Inflammatory macrophage treated with lipopolysaccharide for 4 hours (primary cell): ENCODE measurements at regions not wholly inside any gene's neighbourhood (a gene's known extent, or its start where the extent isn't known, plus 50 kb on each side); places are given as distances from the start of the nearest gene placed in this dataset.

Experiments
- DNase-seq: peaks from one replicate; pipeline ENCODE4 v3.0.0-alpha.2; 2020

DNA sequence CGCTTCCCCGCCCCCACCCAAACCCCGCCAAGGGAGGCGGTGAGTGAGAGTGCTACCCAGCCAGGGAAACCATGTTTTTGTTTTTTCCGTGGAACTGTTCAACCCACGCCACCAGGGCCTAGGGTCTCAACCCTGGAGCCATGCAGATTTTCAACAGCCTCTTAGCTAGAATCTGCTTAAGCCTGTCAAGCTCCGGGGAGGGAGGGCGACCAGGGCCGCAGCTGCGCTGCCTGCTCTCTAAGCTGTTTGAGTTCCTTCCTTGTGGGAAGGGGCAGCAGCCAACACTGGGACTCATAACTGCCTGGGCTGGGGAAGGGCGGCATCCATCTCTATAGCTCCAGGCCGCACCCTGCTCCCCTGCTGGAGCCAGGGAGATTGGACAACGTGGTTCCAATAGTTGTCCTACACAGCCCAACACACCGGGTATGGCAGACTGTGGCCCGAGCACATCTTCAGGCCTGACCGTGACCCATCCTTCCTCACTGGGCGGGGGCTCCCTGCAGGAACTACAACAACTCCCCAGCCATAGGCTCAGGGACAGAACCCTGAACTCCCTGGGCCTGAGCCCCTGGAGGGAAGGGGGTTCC lies 1065.7 kb upstream of the MANEA start:
- no peak for DNase-seq

DNA sequence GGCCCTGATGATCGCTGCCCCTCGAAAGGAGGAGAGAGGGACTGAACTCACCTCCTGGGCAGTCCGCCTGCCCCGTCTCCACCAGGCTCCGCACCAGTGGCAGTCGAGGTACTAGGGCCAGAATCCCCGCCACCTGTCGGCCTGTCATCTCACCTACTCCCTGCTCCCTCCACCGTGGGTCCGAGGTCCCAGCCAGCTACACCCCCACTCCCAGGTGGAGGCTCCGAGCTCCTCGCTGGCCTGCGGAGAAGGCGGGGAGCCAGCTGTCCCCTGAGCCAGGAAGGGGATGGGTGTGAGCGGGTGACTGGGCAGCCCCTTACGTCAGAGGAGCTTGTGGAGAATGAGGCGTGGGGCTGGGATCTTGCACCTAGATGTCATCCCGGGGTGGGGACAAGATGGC lies 1066.5 kb upstream of the MANEA start:
- no peak for DNase-seq

DNA sequence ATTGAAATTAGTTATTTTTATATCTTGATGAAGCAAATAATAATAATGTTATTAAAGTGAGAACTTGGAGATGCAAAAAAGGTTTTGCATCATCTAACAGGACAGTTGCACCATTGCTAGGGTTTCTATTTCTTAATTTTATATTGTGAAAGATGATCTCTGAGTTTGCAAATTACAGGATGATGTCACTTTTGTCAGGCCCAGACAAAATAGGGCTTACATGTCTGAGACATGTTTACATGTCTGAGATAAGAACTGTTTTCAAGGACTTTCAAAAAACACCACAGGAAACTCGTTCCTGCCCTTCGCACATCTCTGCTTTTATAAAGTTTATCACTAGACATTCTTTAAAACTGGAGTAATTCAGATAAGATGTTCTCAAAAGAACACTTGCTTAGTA lies 1075.8 kb upstream of the MANEA start:
- peak; percentile 0 for DNase-seq

DNA sequence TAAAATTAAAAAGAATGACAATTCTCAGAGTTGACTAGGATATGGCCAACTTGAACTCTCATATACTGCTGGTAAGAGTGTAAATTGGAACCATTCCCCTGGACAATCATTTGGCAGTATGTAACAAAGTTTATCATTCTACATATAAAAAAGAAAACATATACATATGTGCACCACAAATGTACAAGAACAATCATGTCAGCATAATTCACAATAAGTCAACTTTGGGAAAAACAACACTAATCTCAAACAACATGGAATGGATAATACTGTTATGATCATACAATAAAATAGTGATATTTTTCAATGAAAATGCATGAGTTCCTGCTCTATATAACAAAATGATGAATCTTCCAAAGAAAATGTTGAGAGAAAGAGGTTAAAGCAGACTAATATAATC lies 1078.7 kb upstream of the EPHA7 start:
- DNase-seq = no peak

DNA sequence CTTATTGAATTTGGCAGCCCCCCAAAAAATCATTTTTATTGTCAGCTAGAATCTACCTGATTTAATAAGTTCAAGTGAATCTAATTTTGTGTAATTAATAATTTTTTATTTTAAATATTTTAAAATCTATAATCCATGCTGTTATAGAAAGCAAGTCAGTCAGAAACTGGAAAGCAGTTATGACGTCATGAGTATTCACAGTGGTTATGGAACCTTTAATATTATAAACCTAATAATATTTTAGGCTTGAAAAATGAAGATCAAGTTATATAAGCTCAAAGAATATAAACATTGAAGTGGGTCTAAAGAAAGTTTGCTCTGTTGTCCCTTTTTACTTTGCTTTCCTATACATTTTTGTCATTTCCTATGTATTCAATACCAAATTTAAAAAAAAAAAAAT lies 1075.1 kb upstream of the EPHA7 start:
- DNase-seq = no peak

DNA sequence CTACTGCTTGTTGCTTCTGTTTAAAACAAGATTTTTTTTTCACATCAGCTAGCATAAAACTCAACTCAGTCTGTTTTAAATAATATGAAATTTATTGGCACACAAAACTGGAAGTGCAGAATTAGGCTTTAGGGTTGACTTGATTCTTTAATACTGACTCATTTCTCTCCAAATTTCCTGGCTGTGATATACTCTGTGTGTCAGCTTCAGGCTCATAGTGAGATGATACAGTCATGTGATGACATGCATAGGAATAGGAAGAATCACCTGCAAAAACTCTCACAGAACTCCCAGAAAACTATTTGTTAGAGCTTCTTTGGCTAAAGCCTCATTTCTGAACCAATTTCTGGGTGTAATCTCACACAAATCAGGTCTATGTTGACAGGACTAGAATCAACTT lies 1068.0 kb upstream of the EPHA7 start:
- DNase-seq = no peak

DNA sequence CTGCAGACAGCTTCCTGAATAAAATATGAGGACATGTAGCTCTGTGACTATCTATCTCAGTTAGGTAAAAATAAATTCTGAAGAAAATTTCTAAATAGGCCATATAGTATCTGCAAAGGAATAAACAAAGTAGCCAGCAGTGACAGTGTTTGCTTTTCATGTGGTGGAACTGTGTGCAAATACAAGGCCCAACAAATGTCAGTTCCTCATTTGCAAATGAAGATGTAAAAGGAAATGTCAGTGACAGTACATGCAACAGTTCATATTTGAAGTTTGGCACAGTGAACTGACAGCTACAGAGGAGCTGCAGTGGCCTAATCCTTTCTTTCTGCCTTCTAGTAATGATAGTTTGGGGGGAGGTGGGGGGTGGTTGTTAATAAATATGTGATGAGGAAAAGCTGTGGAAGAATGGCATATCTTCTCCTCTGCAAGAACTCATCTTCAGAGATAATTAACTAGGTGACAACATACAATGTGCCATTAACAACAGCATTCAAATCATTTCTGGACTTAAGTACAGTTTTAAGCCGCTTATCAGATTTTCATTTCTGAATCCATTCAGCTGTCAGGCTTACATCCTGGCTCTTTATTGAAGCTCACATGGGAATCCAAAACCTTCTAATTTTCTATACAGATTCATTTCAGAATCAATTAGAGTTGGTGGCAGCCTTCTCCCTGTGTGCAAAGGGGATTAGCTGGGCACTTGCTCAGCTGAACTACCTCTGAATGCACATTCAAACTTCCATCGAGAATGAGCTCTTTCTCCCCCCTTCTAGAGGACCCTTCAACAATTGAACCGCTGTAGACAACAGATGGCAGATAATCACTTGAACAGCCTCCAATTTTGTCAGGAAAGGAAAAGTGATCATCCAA lies 1059.0 kb upstream of the EPHA7 start:
- no peak for DNase-seq

DNA sequence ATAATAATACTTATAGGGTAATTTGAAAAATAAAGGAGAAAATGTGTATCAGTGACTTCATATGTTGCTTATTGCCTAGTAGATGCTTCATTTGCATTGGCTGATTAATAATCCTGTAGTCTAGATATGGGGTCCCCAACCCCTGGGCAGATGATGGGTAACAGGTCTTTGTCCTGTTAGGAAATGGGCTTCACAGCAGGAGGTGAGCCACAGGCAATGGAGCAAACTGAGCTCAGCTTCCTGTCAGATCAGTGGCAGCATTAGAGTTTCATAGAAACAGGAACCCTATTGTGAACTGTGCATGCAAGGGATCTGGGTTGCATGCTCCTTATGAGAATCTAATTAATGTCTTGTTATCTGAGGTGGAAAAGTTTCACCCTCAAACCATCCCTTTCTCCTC lies 1049.5 kb upstream of the EPHA7 start:
- DNase-seq = no peak

DNA sequence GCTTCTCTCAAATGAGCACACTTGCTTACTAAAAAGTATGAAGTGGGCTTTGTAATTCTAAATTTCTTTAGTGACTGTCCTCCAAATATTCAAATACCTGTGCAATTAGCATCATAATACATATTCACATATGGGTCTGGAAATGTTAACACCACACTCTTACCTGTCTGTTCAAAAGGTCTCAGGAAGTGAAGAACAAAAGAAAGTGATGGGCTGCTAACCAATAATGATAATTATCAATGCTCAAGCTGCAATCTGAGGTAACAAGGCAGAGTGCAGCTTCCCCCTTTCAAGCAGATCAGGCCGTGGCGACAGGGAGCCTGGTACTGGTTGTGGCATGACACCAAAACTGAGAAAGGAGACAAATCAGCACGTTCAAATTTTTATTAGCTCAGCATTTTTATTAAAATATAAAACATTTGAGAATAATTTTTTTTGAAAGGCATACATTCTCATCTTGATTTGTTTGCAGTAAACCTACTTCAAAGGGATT lies 1044.7 kb upstream of the EPHA7 start:
- DNase-seq = no peak

DNA sequence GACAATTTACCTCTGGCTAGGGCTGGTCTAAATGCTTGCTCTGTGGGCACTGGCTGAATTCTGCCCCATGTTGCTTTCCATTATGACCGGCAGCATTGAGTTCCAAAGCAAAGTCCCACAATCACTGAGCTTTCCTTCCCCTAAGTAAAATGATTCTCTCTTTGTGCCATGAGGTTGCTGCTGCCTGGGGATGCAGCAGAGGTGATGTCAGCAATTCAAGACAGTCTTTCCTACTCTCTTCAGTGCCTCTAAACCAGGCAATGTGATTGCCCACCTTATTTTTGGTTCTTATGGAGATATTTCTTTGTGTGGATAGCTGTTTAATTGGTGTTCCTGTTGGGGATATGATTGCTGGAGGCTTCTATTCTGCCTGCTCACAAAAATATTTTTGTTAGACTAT lies 1043.9 kb upstream of the EPHA7 start:
- no peak for DNase-seq

DNA sequence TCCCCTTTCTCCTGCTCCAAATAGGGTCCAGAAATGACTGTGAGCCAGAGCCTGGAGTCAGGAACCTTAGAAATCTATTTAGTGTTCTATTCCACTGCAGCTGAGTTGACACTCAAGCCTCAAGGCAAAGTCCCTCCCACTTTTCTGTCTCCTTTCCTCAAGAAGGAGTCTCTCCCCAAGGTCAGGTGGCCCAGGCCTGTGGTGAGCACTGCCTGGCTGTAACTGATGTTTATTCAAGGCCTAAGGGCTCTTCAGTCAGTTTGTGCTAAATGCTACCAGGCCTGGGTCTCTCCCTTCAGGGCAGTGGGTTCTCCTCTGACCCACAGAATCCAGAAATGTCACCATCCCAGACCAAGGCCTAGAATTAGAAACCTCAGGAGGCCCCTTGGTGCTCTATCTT lies 1042.9 kb upstream of the EPHA7 start:
- DNase-seq = no peak

DNA sequence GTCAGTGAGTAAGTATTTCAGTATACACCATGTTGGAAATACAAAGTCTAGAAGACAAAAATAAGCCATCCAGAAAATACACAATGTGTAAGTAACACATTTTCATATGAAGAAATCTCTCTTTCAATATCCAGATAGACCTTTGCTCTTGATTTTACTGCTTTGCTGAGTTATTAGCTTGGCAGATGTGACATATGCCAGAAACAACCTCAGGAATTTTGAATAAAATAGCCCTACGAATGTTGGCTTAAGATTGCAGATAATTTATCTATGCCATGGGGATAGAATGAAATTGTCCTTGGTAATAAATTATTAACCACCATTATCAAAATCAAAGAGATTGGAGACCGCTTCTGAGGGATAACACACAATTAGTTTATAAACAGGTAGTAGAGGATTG lies 1036.9 kb upstream of the EPHA7 start:
- no peak for DNase-seq

DNA sequence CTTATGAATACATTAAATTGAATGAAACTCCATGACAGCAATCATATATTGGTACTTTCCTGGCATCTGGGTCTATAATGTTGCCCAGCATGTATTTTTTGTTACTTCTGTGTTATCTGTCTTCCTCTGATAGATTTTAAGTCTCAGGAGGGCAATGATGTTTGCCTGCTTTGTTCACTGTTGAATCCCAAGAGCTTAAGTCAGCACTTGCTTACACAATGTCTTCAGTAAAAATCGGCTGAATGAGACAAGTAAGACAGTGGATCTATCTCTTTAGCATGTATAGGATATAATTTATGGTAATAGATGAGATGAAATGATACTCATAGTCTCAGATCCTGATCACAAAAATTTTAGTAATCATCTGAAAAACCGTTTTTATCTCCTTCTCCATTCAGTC lies 1034.9 kb upstream of the EPHA7 start:
- no peak for DNase-seq

DNA sequence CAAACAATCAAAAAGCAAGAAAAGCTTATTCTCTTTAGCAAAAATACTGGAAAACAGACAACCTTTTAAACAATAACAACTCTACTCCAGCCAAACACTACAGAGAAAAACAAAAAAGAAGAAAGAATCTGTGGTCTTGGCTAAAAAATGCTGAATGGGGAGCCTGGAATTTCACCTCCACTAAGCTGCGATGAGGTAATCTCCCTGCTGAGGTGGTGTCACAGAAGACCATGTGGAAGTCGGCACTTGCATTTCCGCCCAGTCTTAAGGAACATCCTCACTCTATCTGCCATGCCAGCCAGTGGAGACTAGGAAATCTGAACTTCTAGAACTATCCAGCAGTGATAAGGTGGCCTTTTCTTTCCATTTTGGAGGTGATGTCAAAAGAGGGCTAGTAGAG lies 1026.8 kb upstream of the EPHA7 start:
- DNase-seq = no peak

DNA sequence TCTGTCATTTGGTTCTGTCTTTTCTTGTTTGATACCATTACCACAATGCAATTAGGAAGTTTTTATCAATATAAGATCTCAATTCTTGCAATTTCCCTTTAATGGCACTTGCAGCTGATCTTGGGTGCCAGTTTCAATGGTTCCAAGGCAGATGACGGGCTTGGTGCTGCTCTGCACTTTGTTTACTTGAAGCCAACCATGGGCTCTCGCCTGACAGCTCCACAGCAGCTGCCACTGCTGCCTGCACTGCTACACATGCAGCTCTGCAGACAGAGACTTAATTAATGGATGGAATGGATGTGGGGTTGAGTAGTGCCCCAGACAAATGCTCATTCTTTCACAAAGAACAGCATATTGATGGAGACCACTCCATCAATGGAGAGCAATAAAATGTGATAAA lies 1024.3 kb upstream of the EPHA7 start:
- DNase-seq = no peak

DNA sequence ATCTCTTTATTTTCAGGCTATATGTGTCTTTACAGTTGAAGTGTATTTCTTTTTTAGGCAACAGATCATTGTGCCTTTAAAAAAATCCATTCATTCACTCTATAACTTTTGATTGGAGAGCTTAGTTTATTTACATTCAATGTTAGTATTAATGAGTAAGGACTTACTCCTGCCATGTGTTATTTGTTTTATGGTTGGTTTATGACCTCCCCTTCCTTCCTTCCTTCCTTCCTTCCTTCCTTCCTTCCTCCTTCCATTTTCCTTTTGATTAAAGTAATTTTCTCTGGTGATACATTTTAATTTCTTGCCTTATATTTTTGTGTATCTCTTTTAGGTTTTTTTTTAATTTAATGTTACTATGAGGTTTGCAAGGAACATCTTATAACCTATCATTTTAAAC lies 1005.3 kb upstream of the EPHA7 start:
- no peak for DNase-seq

DNA sequence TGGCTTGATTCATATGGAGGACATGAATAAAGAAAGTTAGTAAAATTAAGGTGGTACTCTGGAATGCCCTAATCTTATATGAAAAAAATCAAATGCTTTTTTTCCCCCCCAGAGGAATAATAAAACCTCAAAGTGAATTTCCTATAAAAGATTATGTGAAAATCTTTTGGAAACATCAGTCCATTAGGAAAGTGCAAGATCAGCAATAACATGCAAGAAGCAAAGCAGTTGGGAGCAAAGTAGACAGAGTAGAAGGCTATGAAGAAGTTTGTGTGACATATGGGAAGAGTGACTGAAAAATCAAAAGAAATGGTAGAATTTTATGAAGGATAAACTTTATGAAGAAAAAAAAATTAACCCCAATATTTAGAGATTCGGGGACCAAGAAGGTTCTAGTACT lies 998.0 kb upstream of the EPHA7 start:
- DNase-seq = no peak

DNA sequence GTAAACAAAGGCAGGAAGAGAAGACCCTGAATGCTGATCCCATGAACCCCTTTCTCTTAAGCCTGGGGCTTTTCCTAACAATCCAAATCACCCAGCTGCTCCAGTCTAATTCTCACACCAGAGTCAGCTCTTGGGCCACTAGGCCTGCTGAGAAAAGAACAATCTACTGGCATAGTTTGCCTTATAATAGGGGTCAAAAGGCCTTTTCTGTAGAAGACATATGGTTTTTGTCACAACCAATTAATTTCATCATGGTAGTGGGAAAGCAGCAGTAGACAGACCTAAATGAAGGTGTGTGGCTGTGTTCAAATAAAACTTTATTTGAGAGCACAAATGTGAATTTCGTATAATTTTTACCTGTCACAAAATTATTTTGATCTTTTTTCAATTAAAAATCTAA lies 994.7 kb upstream of the EPHA7 start:
- no peak for DNase-seq

DNA sequence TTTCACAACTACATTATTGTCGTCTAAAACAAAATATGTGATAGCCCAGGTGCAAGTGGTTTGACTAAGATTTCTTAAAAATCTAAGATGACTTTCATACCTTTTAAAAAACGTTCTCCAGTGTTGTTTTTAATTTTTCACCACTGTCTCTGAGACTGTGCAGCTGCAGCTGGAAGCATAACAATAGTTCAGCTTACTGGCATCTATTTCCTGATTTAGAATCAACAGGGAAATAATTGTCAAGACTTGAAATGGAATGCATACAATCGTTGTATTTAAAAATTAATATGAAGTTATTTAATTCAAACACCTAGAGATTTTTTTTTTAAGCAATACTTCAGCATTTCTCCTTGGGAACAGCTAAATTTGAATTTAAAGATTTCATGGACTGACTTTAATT lies 982.0 kb upstream of the EPHA7 start:
- DNase-seq = no peak

DNA sequence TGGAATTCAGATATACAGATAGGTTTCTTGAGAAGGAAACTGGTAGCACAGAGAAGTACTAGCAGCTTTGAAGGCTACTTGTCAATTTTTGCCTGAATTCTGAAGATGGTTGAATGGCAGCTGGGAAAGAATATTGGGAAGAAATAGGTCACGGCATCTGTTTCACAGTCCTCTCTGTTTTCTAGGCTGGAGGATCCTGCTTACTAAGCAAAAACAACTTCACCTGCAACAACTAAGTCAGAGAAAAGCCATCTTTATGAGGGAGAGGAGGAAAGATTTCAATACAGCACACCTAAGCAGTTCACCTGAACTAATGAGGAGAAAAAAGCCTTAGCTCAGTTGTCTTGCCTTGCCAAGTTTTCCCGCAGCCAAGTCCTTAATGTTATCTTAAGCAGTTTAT lies 975.5 kb upstream of the EPHA7 start:
- DNase-seq = no peak

DNA sequence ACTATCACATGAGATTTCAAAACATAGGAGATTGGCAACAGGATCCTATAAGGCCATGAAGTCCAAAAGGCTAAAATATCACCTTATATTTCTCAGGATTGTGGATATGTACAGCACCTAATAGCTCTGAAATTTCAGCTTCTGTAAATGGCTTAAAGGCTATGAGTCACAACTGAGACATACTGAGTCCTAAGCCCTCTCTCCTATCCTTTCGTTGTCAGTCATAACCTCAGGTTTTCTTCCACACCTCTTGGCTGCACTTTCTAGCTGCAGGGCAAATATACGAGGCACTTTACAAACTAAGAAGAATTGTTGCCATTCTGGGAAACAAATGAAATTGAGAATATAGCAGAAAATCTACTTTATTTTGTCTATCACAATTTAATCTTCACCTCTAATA lies 969.9 kb upstream of the EPHA7 start:
- no peak for DNase-seq

DNA sequence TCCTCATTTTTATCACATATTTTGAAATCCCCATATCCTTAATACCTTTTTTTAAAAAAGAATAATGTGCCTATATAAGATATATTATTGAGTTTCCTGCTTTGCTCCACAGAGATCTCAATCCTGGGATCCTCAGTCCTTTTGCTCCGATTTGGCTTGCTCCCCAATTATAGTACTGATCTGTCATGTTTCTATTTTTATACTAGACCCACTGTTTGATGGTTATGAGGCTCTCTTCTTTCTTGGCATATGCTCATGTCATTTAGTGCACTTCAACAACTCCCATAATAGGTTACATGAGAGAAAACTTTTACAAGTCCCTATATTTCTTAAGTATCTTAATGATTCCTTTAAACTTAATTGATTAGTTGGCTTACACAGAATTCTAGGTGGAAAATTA lies 958.5 kb upstream of the EPHA7 start:
- DNase-seq = no peak

DNA sequence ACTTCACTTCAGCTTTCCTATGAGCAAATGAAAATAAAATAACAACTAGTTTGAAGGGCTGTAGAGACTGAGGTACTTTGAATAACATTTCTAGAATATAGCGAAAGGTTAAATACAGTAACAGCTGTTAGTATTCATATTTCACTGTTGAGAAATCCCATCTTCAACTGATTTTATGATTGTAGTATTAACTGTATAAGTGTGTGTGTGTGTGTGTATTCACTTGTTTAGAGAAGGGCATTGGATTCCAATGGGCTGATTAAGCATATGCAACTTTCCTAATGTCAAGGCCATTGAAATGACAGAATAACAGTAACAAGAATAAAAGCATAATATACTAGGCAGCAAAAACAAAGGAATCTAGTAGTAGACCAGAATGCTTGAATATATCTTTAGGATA lies 957.5 kb upstream of the EPHA7 start:
- no peak for DNase-seq

DNA sequence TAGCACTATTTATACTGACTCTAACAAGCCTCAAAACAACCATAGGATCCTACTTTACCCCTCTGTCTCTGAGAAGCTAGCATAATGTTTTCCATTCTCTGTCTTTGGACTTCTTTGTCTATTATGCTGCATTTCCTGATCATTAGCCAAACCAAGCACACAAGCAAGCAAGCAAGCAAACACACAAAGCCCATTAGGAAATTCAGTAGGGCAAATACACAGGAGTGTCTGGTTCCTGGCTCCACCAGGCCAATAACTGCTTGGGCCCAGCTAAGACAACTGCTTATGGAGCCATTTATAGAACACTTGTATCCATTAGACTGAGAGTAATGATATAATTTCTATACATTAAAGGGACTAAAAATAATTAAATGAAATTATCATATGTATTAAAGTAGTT lies 952.9 kb upstream of the EPHA7 start:
- no peak for DNase-seq

DNA sequence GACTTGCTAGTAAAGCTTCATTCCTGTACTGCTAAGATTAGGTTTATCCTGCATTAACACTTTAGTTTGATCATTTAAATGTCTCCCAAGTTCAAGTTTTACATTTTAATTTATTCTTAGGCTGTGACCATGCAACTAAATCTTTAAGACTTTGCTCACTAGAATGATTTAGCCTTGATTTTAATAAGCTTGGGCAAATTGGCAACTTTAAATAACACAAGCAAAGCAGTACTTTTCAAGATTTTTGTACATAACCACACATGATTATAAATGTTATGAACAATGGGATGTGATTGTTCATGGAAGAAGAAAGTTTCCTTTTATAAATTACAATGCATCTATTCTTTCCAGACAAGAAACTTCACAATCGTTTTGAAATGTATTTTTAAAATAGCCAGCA lies 948.0 kb upstream of the EPHA7 start:
- DNase-seq = no peak
